Immature natural killer cell (primary cell): ENCODE measurements at regions not wholly inside any gene's neighbourhood (a gene's known extent, or its start where the extent isn't known, plus 50 kb on each side); places are given as distances from the start of the nearest gene placed in this dataset.

Experiments
- DNase-seq, 3 donors: peaks; one replicate each; pipeline ENCODE4 v3.0.0; 2022; ENCODE audit warnings: mixed read lengths in 1 of 3
- H3K27ac Mint-ChIP-seq, 6 donors: one replicate each; pipeline ENCODE4 v1.8.0; 2020; ENCODE audit warnings: mixed read lengths in 6 of 6, mild to moderate bottlenecking in 5 of 6, inconsistent platforms in 4 of 6, moderate library complexity in 3 of 6
- H3K27me3 Mint-ChIP-seq, 3 donors: one replicate each; pipeline ENCODE4 v1.8.0; 2020 to 2021; ENCODE audit warnings: low read depth in 3 of 3, mild to moderate bottlenecking in 3 of 3, mixed read lengths in 3 of 3, moderate library complexity in 3 of 3, inconsistent platforms in 1 of 3
- H3K36me3 Mint-ChIP-seq, 3 donors: one replicate each; pipeline ENCODE4 v1.8.0; 2020; ENCODE audit warnings: mixed read lengths in 3 of 3, inconsistent platforms in 2 of 3, mild to moderate bottlenecking in 2 of 3
- H3K4me1 Mint-ChIP-seq, 2 donors: one replicate each; pipeline ENCODE4 v1.8.0; 2020; ENCODE audit warnings: inconsistent platforms in 2 of 2, mild to moderate bottlenecking in 2 of 2, mixed read lengths in 2 of 2, moderate library complexity in 1 of 2
- H3K4me3 Mint-ChIP-seq, 5 donors: one replicate each; pipeline ENCODE4 v1.8.0; 2020; ENCODE audit warnings: mild to moderate bottlenecking in 5 of 5, mixed read lengths in 5 of 5, inconsistent platforms in 3 of 5, moderate library complexity in 3 of 5
- H3K9me3 Mint-ChIP-seq, 6 donors: one replicate each; pipeline ENCODE4 v1.8.0; 2020; ENCODE audit warnings: mild to moderate bottlenecking in 6 of 6, mixed read lengths in 6 of 6, inconsistent platforms in 4 of 6, moderate library complexity in 3 of 6

- no peaks in the 10 kb centered on the region for H3K36me3 Mint-ChIP-seq
- no peak for DNase-seq
- peaks cover 0 to 2% (median 2%) of the 10 kb centered on the region in 3 donors for H3K27me3 Mint-ChIP-seq
- no peaks in the 10 kb centered on the region for H3K4me1 Mint-ChIP-seq
- no peak overlapping the region for H3K27ac Mint-ChIP-seq
- H3K4me3 Mint-ChIP-seq = no peak overlapping the region
- H3K9me3 Mint-ChIP-seq = peaks cover 7 to 49% (median 24%) of the 10 kb centered on the region in 6 donors
Observed at GRCh38 chr2:19009510-19009909, 348.9 kb downstream of the OSR1 start.

GRCh38 chr2:19003554-19003953, 354.9 kb downstream of the OSR1 start:
- DNase-seq = no peak
- Mint-ChIP-seq H3K27ac (no peak overlapping the region), H3K4me1 (no peaks in the 10 kb centered on the region), H3K4me3 (no peak overlapping the region), H3K36me3 (peaks cover 0 to 4% (median 0%) of the 10 kb centered on the region in 3 donors), H3K27me3 (peaks cover 0 to 2% (median 0%) of the 10 kb centered on the region in 3 donors), H3K9me3 (peaks cover 3 to 39% (median 18%) of the 10 kb centered on the region in 6 donors)

- H3K9me3 Mint-ChIP-seq = peaks cover 11 to 43% (median 20%) of the 10 kb centered on the region in 6 donors
- H3K4me1 Mint-ChIP-seq = no peaks in the 10 kb centered on the region
- H3K27ac Mint-ChIP-seq = no peak overlapping the region
- H3K36me3 Mint-ChIP-seq = peaks cover 0 to 6% (median 4%) of the 10 kb centered on the region in 3 donors
- no peak for DNase-seq
- H3K27me3 Mint-ChIP-seq = peaks cover 0 to 2% (median 0%) of the 10 kb centered on the region in 3 donors
- no peak overlapping the region for H3K4me3 Mint-ChIP-seq
Observed at GRCh38 chr2:19000776-19001175, 357.6 kb downstream of the OSR1 start.

- H3K4me1 Mint-ChIP-seq = no peaks in the 10 kb centered on the region
- peaks cover 0 to 6% (median 4%) of the 10 kb centered on the region in 3 donors for H3K36me3 Mint-ChIP-seq
- H3K27ac Mint-ChIP-seq = no peak overlapping the region
- no peaks in the 10 kb centered on the region for H3K27me3 Mint-ChIP-seq
- H3K4me3 Mint-ChIP-seq = no peak overlapping the region
- no peak for DNase-seq
- peaks cover 14 to 42% (median 21%) of the 10 kb centered on the region in 6 donors for H3K9me3 Mint-ChIP-seq
Observed at GRCh38 chr2:18999198-18999597, 359.2 kb downstream of the OSR1 start.

GRCh38 chr2:18998491-18998890, 359.9 kb downstream of the OSR1 start:
- H3K4me3 Mint-ChIP-seq = no peak overlapping the region
- no peak overlapping the region for H3K27ac Mint-ChIP-seq
- DNase-seq = no peak
- peaks cover 14 to 42% (median 21%) of the 10 kb centered on the region in 6 donors for H3K9me3 Mint-ChIP-seq
- no peaks in the 10 kb centered on the region for H3K27me3 Mint-ChIP-seq
- peaks cover 0 to 6% (median 4%) of the 10 kb centered on the region in 3 donors for H3K36me3 Mint-ChIP-seq
- H3K4me1 Mint-ChIP-seq = no peaks in the 10 kb centered on the region

GRCh38 chr2:18993756-18994338, 364.6 kb downstream of the OSR1 start:
- no peak for DNase-seq
- Mint-ChIP-seq H3K27me3 (no peaks in the 10 kb centered on the region), H3K27ac (no peak overlapping the region), H3K9me3 (peaks cover 8 to 33% (median 20%) of the 10 kb centered on the region in 6 donors), H3K36me3 (peaks cover 0 to 6% (median 0%) of the 10 kb centered on the region in 3 donors), H3K4me3 (no peak overlapping the region), H3K4me1 (no peaks in the 10 kb centered on the region)

GRCh38 chr2:18991177-18992168, 366.9 kb downstream of the OSR1 start:
- H3K9me3 Mint-ChIP-seq = peaks cover 3 to 24% (median 12%) of the 10 kb centered on the region in 6 donors
- DNase-seq = no peak
- H3K4me3 Mint-ChIP-seq = no peak overlapping the region
- H3K27me3 Mint-ChIP-seq = no peaks in the 10 kb centered on the region
- no peak overlapping the region for H3K27ac Mint-ChIP-seq
- no peaks in the 10 kb centered on the region for H3K4me1 Mint-ChIP-seq
- peaks cover 0 to 5% (median 0%) of the 10 kb centered on the region in 3 donors for H3K36me3 Mint-ChIP-seq

GRCh38 chr2:18988631-18989232, 369.7 kb downstream of the OSR1 start:
- Mint-ChIP-seq H3K27me3 (no peaks in the 10 kb centered on the region), H3K4me3 (no peak overlapping the region), H3K36me3 (no peaks in the 10 kb centered on the region), H3K9me3 (peaks cover 0 to 17% (median 7%) of the 10 kb centered on the region in 6 donors), H3K27ac (no peak overlapping the region), H3K4me1 (no peaks in the 10 kb centered on the region)
- DNase-seq = no peak

GRCh38 chr2:18987592-18988073, 370.8 kb downstream of the OSR1 start:
- Mint-ChIP-seq H3K4me3 (no peak overlapping the region), H3K9me3 (peaks cover 0 to 20% (median 7%) of the 10 kb centered on the region in 6 donors), H3K27ac (no peak overlapping the region), H3K4me1 (no peaks in the 10 kb centered on the region), H3K27me3 (no peaks in the 10 kb centered on the region), H3K36me3 (no peaks in the 10 kb centered on the region)
- DNase-seq = no peak

GRCh38 chr2:18987016-18987415, 371.4 kb downstream of the OSR1 start:
- Mint-ChIP-seq H3K9me3 (peaks cover 0 to 24% (median 8%) of the 10 kb centered on the region in 6 donors), H3K36me3 (no peaks in the 10 kb centered on the region), H3K27me3 (no peaks in the 10 kb centered on the region), H3K27ac (no peak overlapping the region), H3K4me3 (no peak overlapping the region), H3K4me1 (no peaks in the 10 kb centered on the region)
- no peak for DNase-seq

GRCh38 chr2:18986046-18986445, 372.4 kb downstream of the OSR1 start:
- H3K27ac Mint-ChIP-seq = no peak overlapping the region
- H3K4me1 Mint-ChIP-seq = no peaks in the 10 kb centered on the region
- H3K27me3 Mint-ChIP-seq = no peaks in the 10 kb centered on the region
- no peaks in the 10 kb centered on the region for H3K36me3 Mint-ChIP-seq
- DNase-seq = no peak
- peaks cover 3 to 26% (median 11%) of the 10 kb centered on the region in 6 donors for H3K9me3 Mint-ChIP-seq
- no peak overlapping the region for H3K4me3 Mint-ChIP-seq

GRCh38 chr2:18980786-18981430, 377.5 kb downstream of the OSR1 start:
- Mint-ChIP-seq H3K36me3 (peaks cover 0 to 4% (median 3%) of the 10 kb centered on the region in 3 donors), H3K27me3 (no peaks in the 10 kb centered on the region), H3K4me1 (no peaks in the 10 kb centered on the region), H3K27ac (no peak overlapping the region), H3K4me3 (no peak overlapping the region), H3K9me3 (peaks cover 9 to 62% (median 25%) of the 10 kb centered on the region in 6 donors)
- no peak for DNase-seq

GRCh38 chr2:18980104-18980785, 378.2 kb downstream of the OSR1 start:
- no peak for DNase-seq
- Mint-ChIP-seq H3K4me1 (no peaks in the 10 kb centered on the region), H3K27me3 (no peaks in the 10 kb centered on the region), H3K9me3 (peaks cover 9 to 65% (median 27%) of the 10 kb centered on the region in 6 donors), H3K27ac (no peak overlapping the region), H3K4me3 (no peak overlapping the region), H3K36me3 (peaks cover 0 to 4% (median 3%) of the 10 kb centered on the region in 3 donors)
